Hematopoietic multipotent progenitor cell treated with erythropoietin and hydrocortisone succinate and interleukin-3 and kit ligand, for 17 days (in vitro differentiated cells): ENCODE measurements at regions not wholly inside any gene's neighbourhood (a gene's known extent, or its start where the extent isn't known, plus 50 kb on each side); places are given as distances from the start of the nearest gene placed in this dataset.

Source experiments
- DNase-seq: peaks from one replicate; pipeline ENCODE4 v3.0.0-alpha.2; 2015; ENCODE audit warnings: low spot score

DNA sequence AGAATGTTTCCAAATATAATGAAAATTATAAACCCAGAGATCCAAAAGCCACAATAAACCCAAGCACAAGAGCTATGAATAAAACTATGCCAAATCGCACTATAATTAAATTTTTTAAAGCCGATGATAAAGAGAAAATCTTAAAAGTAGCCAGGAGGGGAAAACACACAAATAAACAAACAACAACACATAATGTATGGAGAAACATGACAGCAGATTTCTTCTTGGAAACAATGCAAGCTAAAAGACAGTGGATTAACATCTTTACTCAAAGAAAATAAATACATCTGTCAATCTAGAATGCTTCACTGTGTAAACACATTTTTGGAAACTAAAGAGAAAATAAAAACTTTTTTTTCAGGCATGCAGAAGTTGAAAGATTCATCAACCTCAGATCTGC lies 53.0 kb upstream of the SMOX start:
- no peak for DNase-seq

- peak; percentile 76 for DNase-seq
Measured at GRCh38 chr20:4091490-4092479, 56.8 kb upstream of the SMOX start.

DNA sequence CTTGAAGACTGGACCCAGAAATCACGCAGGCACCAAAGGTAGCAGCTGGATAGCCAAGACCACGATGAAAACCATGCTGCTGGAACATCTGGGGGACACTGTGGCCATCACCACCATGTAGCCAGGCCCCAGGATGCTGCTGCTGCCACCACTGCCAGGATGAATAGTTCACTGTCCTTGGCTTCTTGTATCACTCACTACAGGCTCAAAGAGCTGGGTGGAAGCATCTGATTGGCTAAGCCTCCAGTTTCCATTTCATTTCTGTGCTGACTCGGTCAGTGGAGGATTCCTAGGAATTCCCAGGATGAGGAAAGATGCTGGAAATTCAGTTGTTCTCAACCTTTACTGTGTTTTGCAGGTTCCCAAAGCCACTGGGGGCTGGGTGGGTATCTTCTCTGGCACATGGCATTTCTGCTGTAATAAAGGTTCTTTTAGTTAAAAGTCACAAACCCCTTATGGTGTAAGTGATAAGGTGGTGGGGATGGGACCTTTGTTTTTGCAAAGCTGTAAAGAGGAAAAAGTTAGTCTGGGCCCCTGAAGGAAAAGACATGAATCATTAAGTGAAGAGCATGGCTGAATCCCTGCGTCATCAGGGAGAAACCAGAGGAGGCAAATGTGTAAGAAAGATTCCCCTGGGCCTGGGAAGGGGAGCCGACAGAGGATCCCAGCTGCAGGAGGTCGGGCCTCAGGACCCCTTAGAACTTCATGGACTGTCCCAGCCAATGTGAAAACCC lies 57.7 kb upstream of the SMOX start:
- no peak for DNase-seq

DNA sequence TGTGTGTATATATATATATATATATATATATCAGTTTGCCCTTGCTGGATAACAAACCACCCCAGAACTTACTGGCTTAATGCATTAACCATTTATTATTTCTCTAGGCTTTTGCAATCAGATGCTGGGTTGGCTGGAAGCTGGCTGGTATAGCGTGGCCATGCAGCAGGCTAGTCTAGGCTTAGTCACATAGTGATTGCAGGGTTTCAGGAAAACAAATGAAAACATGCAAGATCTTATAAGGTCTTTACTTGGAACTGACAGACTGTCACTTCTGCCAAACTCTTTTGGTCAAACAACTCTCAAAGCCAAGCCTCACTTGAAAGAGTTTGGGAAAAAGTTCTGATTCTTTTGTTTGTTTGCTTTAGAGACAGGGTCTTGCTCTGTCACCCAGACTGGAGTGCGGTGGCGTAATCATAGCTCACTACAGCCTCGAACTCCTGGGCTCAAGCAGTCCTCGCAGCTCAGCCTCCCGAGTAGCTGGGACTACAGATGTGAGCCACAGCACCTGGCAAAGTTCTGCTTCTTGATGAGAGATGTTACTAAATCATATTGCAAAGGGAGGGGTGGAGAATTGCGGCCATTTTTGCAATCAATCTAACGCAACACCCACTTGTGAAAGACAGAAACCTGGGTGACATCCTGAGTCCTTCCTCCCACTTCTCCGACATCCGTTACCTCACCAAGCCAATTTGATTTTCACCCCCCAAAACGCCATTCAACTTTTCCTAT lies 58.7 kb upstream of the SMOX start:
- DNase-seq, result no peak

- DNase-seq, result no peak
Measured at GRCh38 chr20:4088766-4089165, 59.9 kb upstream of the SMOX start.

- no peak for DNase-seq
Measured at GRCh38 chr20:4087923-4088322, 60.7 kb upstream of the SMOX start.

GRCh38 chr20:4086771-4087687 lies 61.6 kb upstream of the SMOX start:
- DNase-seq, result no peak

DNA sequence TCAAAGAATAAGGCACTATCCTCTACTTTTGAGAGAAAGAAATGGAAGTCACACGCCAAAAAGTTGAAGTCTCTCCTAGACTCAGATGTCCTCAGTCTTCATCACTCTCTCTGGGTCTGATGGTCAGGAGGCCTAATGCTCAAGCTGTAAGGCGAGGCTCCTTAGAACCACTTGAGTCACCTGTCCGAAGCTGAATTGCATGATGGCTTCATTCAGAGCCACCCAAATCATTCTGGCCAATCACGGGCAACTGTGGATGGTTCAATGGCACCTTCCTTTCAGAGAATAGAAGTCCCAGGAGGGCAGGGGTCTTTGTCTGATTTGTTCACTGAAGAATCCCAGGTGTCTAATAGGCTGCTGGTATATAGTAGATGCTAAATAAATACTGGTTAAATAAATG lies 63.9 kb upstream of the SMOX start:
- peak; percentile 36 for DNase-seq

DNA sequence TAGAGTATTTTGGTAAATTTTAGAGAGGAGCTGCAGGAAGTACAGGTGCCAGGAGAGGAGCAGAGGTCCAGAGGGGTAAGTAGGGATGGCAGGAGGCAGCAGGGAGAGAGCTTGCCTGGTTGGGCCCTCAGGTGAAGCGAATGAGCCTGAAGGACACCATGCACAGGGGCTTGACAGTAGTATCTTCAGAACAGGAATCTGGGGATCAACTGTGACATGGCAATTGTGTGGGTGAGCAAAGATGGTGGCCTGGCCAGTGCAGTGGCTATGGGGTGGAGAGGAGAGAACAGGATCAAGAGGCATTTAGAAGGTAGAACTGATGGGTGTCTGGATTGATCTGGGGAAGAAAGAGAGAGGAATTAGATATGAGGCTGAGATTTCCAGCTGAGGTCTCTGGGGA lies 64.5 kb upstream of the SMOX start:
- DNase-seq, result peak; percentile 27

DNA sequence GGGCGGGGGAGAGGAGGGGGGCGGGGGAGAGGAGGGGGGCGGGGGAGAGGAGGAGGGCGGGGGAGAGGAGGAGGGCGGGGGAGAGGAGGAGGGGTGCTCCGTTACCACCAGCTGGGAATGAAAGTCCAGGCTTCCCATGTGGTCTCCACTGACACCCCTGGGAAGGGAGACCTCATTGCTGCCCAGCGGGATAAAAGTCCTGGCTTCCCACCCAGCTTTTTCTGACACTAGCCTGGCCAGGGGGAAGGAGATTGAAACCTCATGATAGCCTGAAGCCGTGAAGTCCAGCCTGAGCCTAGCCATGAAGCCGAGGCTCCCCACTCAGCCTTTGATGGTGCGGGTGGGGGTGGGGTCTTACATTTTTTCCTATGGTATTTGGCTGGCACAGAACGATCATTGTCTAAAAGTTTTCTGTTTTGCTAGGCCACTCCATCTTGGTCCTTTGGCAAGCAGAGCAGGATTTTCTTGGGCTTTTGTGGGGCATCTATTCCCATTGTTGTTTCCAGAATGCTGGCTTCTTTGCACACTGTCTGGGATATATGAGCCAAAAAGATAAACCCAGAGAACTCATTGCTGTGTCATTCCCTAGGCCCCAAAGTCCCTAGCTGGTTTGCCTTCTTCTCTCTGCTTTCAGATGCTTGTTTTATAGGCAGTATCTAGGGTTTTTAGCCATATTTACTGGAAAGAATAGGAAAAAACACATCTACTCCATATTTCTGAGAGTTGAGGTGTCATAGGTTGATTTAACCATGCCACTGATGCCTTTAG lies 65.3 kb upstream of the SMOX start:
- DNase-seq, result peak; percentile 77

DNA sequence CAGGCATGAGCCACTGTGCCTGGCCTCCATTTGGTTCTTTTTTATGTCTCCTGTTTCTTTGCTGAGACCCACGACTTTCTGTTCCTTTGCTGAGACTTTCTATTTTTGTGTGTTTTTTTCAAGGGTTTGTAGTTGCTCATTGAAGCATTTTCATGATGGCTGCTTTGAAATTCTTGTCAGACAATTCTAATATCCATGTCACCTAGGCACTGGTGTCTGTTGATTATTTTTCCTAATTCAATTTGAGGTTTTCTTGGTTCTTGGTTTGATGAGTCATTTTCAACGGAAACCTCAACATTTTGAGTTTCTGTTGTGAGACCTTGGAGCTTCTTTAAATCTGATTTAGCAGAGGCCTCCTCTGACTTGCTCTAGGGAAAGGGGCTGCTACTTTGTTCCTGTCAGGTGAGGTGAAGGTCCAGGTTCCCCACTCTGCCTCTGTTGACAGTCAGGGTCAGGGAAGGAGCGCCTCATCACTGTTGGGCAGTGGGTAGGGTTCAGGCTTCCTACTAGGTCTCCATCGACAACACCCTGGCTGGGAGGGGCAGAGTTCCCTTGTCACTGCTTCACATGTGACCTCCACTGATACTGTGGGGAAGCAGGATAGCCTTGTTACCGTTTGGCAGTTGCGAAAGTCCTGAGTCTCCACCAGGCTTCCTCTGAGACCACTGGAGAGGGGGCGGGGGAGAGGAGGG lies 66.1 kb upstream of the SMOX start:
- peak; percentile 88 for DNase-seq

DNA sequence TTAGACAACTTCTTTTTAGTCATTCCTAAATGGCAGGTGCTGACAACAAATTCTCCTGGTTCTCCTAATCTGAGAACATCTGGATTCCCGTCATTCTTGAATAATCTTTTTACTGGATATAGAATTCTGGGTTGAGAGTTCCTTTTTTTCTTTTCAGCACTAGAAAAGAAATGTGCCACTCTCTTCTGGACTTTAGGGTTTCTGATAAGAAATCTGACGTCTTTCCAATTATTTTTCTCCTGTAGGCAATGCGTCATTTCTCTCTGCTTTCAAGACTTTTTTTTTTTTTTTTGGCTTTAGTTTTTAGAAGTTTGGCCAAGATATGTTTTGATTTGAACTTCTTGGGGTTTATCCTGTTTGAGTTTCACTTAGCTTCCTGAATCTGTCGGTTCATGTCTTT lies 66.1 kb upstream of the RNF24 start:
- peak; percentile 66 for DNase-seq

DNA sequence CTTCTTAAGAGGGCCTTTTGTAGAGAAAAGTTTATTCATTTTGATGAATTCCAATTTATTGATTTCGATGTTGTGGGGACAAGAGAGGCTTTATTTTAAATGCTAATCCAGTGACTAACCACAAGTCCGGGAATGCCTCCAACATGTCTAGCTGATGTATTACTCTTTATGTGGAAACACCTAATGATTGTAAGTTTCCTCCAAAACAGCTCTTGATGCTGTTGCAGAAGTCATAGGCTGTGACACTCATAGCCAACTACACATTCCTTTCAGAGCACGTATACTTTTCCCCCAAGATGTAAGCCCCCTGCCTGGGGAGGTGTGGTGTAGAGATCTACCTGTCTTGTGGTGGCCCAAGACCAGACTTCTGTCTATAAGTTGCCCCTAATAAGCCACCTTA lies 61.3 kb upstream of the RNF24 start:
- DNase-seq, result no peak

GRCh38 chr20:4076033-4076432 lies 60.7 kb upstream of the RNF24 start:
- no peak for DNase-seq

GRCh38 chr20:4074877-4075455 lies 59.6 kb upstream of the RNF24 start:
- no peak for DNase-seq

GRCh38 chr20:4073852-4074741 lies 58.7 kb upstream of the RNF24 start:
- DNase-seq, result no peak

GRCh38 chr20:4071178-4071693 lies 55.9 kb upstream of the RNF24 start:
- DNase-seq, result no peak
